T-cell (primary cell): ENCODE measurements at regions not wholly inside any gene's neighbourhood (a gene's known extent, or its start where the extent isn't known, plus 50 kb on each side); places are given as distances from the start of the nearest gene placed in this dataset.
A peak's percentile ranks its signal among the peaks of the same experiment; 100 is the strongest.

Experiments
- ATAC-seq, 4 experiments: fragments of 200-7000 bp in 3 of 4; fragments of 150-1000 bp in 1 of 4; cut with Tn5 transposase; replicated peaks in 1 of 4; 1 replicate in 3 of 4; 2 replicates in 1 of 4; pipeline ENCODE4 v1.10.0; 2021; ENCODE audit warnings: moderate library complexity in 3 of 4, mild to moderate bottlenecking in 2 of 4, moderate number of reproducible peaks in 1 of 4
- CTCF ChIA-PET, 2 donors: fragments of 300-600 bp; sonication (Branson Sonifier 250); formaldehyde crosslinking; loops; one replicate each; lab custom pipeline; 2022; ENCODE audit warnings: antibody characterized with exemption in 2 of 2; lab: Charles Lee
- POLR2A ChIA-PET, 2 donors: fragments of 300-600 bp; sonication (Branson Sonifier 250); formaldehyde crosslinking; loops; one replicate each; lab custom pipeline; 2022; ENCODE audit warnings: antibody characterized with exemption in 2 of 2; lab: Charles Lee
- DNase-seq, 35 experiments: peaks; one replicate each; pipeline versions ENCODE4 v3.0.0 to v3.0.0-alpha.2; 2013 to 2023
- H3K27ac ChIP-seq: one replicate; pipeline ENCODE4 v1.5.1; 2013; ENCODE audit warnings: low read length
- H3K27me3 ChIP-seq, 2 experiments: replicated peaks in 1 of 2; 1 replicate in 1 of 2; 2 replicates in 1 of 2; pipeline versions ENCODE4 v1.6.1 to v1.7.0; 2013; ENCODE audit warnings: low read length in 1 of 2, mixed read lengths in 1 of 2; ENCODE audit not compliant: control insufficient read depth in 2 of 2, insufficient read depth in 2 of 2; ENCODE audit errors: extremely low read depth in 1 of 2
- H3K36me3 ChIP-seq, 2 donors: 1 replicate in 1 of 2; 2 replicates in 1 of 2; pipeline versions ENCODE4 v1.6.1 to v1.7.0; 2013; ENCODE audit warnings: low read length in 1 of 2; ENCODE audit not compliant: control insufficient read depth in 2 of 2, insufficient read depth in 1 of 2; ENCODE audit errors: extremely low read depth in 1 of 2
- H3K4me1 ChIP-seq, 2 experiments: 1 replicate in 1 of 2; 2 replicates in 1 of 2; pipeline versions ENCODE4 v1.6.1 to v1.7.0; 2013; ENCODE audit warnings: low read length in 2 of 2, mixed read lengths in 1 of 2; ENCODE audit not compliant: insufficient read depth in 2 of 2, control insufficient read depth in 1 of 2; ENCODE audit errors: extremely low read depth in 1 of 2
- H3K4me3 ChIP-seq, 2 donors: 1 replicate in 1 of 2; 2 replicates in 1 of 2; pipeline versions ENCODE4 v1.5.1 to v1.7.0; 2013; ENCODE audit warnings: mild to moderate bottlenecking in 2 of 2, low read length in 1 of 2, moderate library complexity in 1 of 2; ENCODE audit not compliant: control insufficient read depth in 1 of 2; ENCODE audit errors: extremely low read depth in 1 of 2
- H3K9me3 ChIP-seq: 2 replicates; pipeline ENCODE4 v1.7.0; 2013
- H3K27ac Mint-ChIP-seq, 2 donors: one replicate each; pipeline ENCODE4 v1.8.0; 2020 to 2021; ENCODE audit warnings: mild to moderate bottlenecking in 2 of 2, mixed read lengths in 2 of 2
- H3K27me3 Mint-ChIP-seq, 2 donors: one replicate each; pipeline ENCODE4 v1.8.0; 2021 to 2022; ENCODE audit warnings: mixed read lengths in 2 of 2
- H3K36me3 Mint-ChIP-seq: one replicate; pipeline ENCODE4 v1.8.0; 2021; ENCODE audit warnings: mixed read lengths
- H3K4me1 Mint-ChIP-seq, 3 donors: one replicate each; pipeline ENCODE4 v1.8.0; 2020 to 2022; ENCODE audit warnings: mixed read lengths in 3 of 3, mild to moderate bottlenecking in 1 of 3
- H3K4me3 Mint-ChIP-seq, 3 donors: one replicate each; pipeline ENCODE4 v1.8.0; 2020 to 2022; ENCODE audit warnings: mild to moderate bottlenecking in 3 of 3, mixed read lengths in 3 of 3, moderate library complexity in 3 of 3
- H3K9me3 Mint-ChIP-seq, 3 donors: one replicate each; pipeline ENCODE4 v1.8.0; 2020 to 2022; ENCODE audit warnings: mixed read lengths in 3 of 3
- WGBS: methylation state at CpG from one replicate; pipeline ENCODE4 v1.1.5; 2013; ENCODE audit warnings: missing lambda C conversion rate; ENCODE audit not compliant: insufficient coverage; 5-methylcytosine and 5-hydroxymethylcytosine counted together

GRCh38 chr5:164012371-164012770 lies 507.0 kb downstream of the MAT2B start:
- Mint-ChIP-seq H3K36me3 (no peaks in the 10 kb centered on the region), H3K4me1 (no peaks in the 10 kb centered on the region), H3K4me3 (no peak overlapping the region), H3K9me3 (peaks cover 0 to 5% (median 0%) of the 10 kb centered on the region in 3 donors), H3K27ac (no peak overlapping the region), H3K27me3 (no peaks in the 10 kb centered on the region)
- ChIA-PET POLR2A (no interaction called here), CTCF (no interaction called here)
- ATAC-seq = no peak
- no peaks in the 10 kb centered on the region for H3K9me3 ChIP-seq
- H3K27me3 ChIP-seq = no peaks in the 10 kb centered on the region
- no peak overlapping the region for H3K27ac ChIP-seq
- H3K4me1 ChIP-seq = no peaks in the 10 kb centered on the region
- H3K4me3 ChIP-seq = no peak overlapping the region
- no peaks in the 10 kb centered on the region for H3K36me3 ChIP-seq
- WGBS = no CpG with 5 or more reads among the region's 4 CpGs
- no peak for DNase-seq

DNA sequence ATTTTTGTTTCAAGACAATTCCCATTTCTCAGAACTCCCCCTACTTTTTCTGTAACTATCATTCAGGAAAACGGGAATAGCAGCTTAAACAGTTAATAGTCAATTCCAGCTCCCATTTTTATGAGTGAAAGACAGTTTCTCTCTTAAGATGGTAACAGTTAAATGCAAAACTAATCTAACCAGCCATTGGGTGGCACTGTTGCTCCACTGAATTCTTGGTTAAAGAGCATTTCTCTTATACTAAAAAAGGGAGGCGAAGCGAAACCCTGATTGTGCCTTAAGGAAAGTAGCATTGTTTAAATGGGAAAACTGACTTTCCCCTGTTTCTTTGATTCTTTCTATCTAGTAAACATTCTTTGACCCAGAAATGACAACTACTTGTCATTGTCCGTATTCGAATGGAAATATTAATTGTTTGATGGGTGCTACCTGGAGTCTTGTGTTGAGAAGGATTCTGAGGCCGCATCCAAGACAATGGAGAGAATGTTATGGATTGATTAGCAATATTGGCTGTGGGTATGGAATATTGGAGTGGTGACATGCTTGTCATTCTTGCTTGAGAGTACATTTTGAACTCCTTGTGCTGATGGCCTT lies 507.8 kb downstream of the MAT2B start:
- peak in 10 of 35 experiments; percentile 0 to 32 (median 3) for DNase-seq
- peaks cover 0 to 5% (median 0%) of the 10 kb centered on the region in 3 donors for H3K9me3 Mint-ChIP-seq
- no peaks in the 10 kb centered on the region for H3K4me1 Mint-ChIP-seq
- Histone ChIP-seq H3K4me1 (no peaks in the 10 kb centered on the region), H3K36me3 (no peaks in the 10 kb centered on the region), H3K27me3 (no peaks in the 10 kb centered on the region), H3K27ac (no peak overlapping the region), H3K9me3 (no peaks in the 10 kb centered on the region), H3K4me3 (no peak overlapping the region)
- ChIA-PET POLR2A (no interaction called here), CTCF (no interaction called here)
- ATAC-seq = no peak
- H3K27ac Mint-ChIP-seq = no peak overlapping the region
- WGBS = 81% methylated on average over 3 of the region's 6 CpGs
- H3K27me3 Mint-ChIP-seq = no peaks in the 10 kb centered on the region
- no peaks in the 10 kb centered on the region for H3K36me3 Mint-ChIP-seq
- no peak overlapping the region for H3K4me3 Mint-ChIP-seq

DNA sequence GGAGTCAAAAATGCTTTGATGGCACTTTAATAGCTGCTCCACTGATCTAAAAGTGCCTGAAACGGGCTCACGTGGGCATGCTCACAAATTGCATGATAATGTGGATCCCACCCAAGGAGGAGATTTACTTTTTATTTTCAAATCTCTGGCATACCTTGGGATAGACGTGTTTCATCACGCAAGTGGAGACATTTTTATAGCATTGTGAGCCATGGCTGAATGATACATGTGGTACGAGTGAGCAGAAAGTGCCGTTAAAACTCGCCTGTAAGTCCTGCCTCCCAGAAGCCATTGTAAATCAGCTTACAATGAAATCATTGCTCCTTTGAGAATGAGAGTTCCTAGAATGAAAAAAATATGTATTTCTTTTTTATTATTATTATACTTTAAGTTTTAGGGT lies 514.7 kb downstream of the MAT2B start:
- WGBS = 84% methylated on average over 4 of the region's 7 CpGs
- Mint-ChIP-seq H3K4me3 (no peak overlapping the region), H3K27ac (no peak overlapping the region), H3K4me1 (no peaks in the 10 kb centered on the region), H3K36me3 (no peaks in the 10 kb centered on the region), H3K27me3 (no peaks in the 10 kb centered on the region), H3K9me3 (peaks cover 1 to 10% (median 5%) of the 10 kb centered on the region in 3 donors)
- Histone ChIP-seq H3K27me3 (no peaks in the 10 kb centered on the region), H3K27ac (no peak overlapping the region), H3K9me3 (no peaks in the 10 kb centered on the region), H3K36me3 (no peaks in the 10 kb centered on the region), H3K4me3 (no peak overlapping the region), H3K4me1 (no peaks in the 10 kb centered on the region)
- ATAC-seq (no peak), DNase-seq (no peak)
- CTCF ChIA-PET = no interaction called here
- POLR2A ChIA-PET = no interaction called here

- DNase-seq (no peak), ATAC-seq (no peak)
- 33% methylated on average over 1 of the region's 2 CpGs for WGBS
- no peaks in the 10 kb centered on the region for H3K36me3 ChIP-seq
- Mint-ChIP-seq H3K4me3 (no peak overlapping the region), H3K27me3 (no peaks in the 10 kb centered on the region), H3K27ac (no peak overlapping the region), H3K36me3 (no peaks in the 10 kb centered on the region), H3K9me3 (peaks cover 4 to 9% (median 8%) of the 10 kb centered on the region in 3 donors), H3K4me1 (no peaks in the 10 kb centered on the region)
- H3K27ac ChIP-seq = no peak overlapping the region
- H3K4me3 ChIP-seq = no peak overlapping the region
- no peaks in the 10 kb centered on the region for H3K4me1 ChIP-seq
- ChIA-PET POLR2A (no interaction called here), CTCF (no interaction called here)
- no peaks in the 10 kb centered on the region for H3K9me3 ChIP-seq
- no peaks in the 10 kb centered on the region for H3K27me3 ChIP-seq
These were observed 522.3 kb downstream of the MAT2B start for GRCh38 chr5:164027738-164028137.

- H3K9me3 ChIP-seq = no peaks in the 10 kb centered on the region
- no peaks in the 10 kb centered on the region for H3K36me3 ChIP-seq
- H3K4me3 ChIP-seq = no peak overlapping the region
- H3K9me3 Mint-ChIP-seq = peaks cover 0 to 7% (median 7%) of the 10 kb centered on the region in 3 donors
- ChIA-PET CTCF (no interaction called here), POLR2A (no interaction called here)
- H3K4me1 ChIP-seq = no peaks in the 10 kb centered on the region
- ATAC-seq (no peak), DNase-seq (no peak)
- no peaks in the 10 kb centered on the region for H3K4me1 Mint-ChIP-seq
- H3K27ac ChIP-seq = no peak overlapping the region
- H3K36me3 Mint-ChIP-seq = no peaks in the 10 kb centered on the region
- no peak overlapping the region for H3K27ac Mint-ChIP-seq
- no peak overlapping the region for H3K4me3 Mint-ChIP-seq
- no peaks in the 10 kb centered on the region for H3K27me3 ChIP-seq
- WGBS = no CpG with 5 or more reads among the region's 3 CpGs
- no peaks in the 10 kb centered on the region for H3K27me3 Mint-ChIP-seq
These were observed 532.8 kb downstream of the MAT2B start for GRCh38 chr5:164038128-164038783.

GRCh38 chr5:164041105-164041504 lies 535.7 kb downstream of the MAT2B start:
- Mint-ChIP-seq H3K4me3 (no peak overlapping the region), H3K36me3 (no peaks in the 10 kb centered on the region), H3K4me1 (no peaks in the 10 kb centered on the region), H3K27ac (no peak overlapping the region), H3K9me3 (peaks cover 3 to 6% (median 5%) of the 10 kb centered on the region in 3 donors), H3K27me3 (no peaks in the 10 kb centered on the region)
- H3K27ac ChIP-seq = no peak overlapping the region
- no peaks in the 10 kb centered on the region for H3K36me3 ChIP-seq
- ATAC-seq (no peak), DNase-seq (no peak)
- ChIA-PET POLR2A (no interaction called here), CTCF (no interaction called here)
- H3K9me3 ChIP-seq = no peaks in the 10 kb centered on the region
- H3K4me3 ChIP-seq = no peak overlapping the region
- H3K4me1 ChIP-seq = no peaks in the 10 kb centered on the region
- H3K27me3 ChIP-seq = no peaks in the 10 kb centered on the region
- 100% methylated on average over 1 of the region's 1 CpG for WGBS
